GM12892 (cell line): ENCODE measurements at regions not wholly inside any gene's neighbourhood (a gene's known extent, or its start where the extent isn't known, plus 50 kb on each side); places are given as distances from the start of the nearest gene placed in this dataset.

Experiments used
- POLR2A ChIP-seq: IDR thresholded peaks from 2 replicates; pipeline ENCODE4 v1.6.1; 2011; ENCODE audit warnings: low read depth, low read length, control low read depth
- POLR2AphosphoS5 ChIP-seq: IDR thresholded peaks from 2 replicates; pipeline ENCODE4 v1.6.1; 2011; ENCODE audit warnings: low read depth, low read length, control low read depth
- TAF1 ChIP-seq: IDR thresholded peaks from 2 replicates; pipeline ENCODE4 v1.6.1; 2011; ENCODE audit warnings: low read depth, mild to moderate bottlenecking, control low read depth, low read length, borderline replicate concordance

- TF ChIP-seq POLR2A = no peak
- no peak for TF ChIP-seq TAF1
- TF ChIP-seq POLR2AphosphoS5 = no peak
Observed at GRCh38 chr15:38680775-38681174, 116.2 kb upstream of the RASGRP1 start.
